ELR (cell line): ENCODE measurements at regions not wholly inside any gene's neighbourhood (a gene's known extent, or its start where the extent isn't known, plus 50 kb on each side); places are given as distances from the start of the nearest gene placed in this dataset.

Experiments
- DNase-seq: peaks from one replicate; pipeline ENCODE4 v3.0.0-alpha.2; 2015; ENCODE audit warnings: low read depth

DNA sequence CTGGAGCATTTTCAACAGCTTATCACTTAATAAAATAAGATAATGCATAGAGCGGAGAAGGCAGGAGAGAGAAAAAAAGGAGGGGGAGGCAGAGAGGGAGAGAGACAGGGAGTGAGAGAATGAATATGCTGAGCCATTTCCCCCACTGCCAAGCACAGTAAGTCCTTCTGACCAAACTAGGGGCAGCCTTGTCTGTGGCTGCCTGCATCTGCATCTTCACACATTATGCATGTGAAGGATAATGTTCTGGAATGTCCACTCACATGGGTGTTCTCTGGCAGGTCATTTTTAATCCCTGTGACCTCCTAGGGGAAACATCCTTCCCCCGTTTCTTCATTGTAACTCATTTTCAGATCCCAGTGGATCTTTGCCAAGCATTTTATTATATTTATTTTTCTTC is 269.3 kb downstream of the FOXA2 start:
- DNase-seq: no peak

DNA sequence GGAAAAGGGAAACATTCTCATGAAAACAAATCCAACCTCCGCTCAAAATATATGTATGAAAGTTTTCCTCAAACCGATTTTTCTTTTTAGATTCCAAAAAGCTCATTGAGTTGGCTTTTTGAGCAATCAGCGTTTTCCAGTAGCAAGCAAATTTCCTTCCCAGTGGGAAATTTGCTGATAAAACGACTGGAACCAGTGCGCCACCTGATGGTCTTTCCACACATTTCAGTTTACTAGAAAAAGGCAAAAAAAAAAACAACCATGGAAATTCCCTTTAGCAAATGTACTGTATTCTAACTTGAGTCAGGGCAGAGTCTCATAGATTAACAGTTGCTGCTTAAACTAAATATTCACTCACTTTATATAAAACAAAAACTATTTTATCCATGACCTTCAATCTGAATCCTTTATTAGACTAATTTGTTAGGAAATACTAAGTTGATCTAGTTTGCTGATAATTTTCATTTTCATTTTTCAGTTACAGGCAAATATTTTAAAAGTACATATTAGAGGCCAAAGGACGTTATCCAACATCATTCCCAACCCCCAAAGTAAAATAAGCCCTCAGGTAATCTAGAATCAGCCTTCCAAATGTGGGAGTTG is 271.5 kb downstream of the FOXA2 start:
- peak; percentile 23 for DNase-seq

DNA sequence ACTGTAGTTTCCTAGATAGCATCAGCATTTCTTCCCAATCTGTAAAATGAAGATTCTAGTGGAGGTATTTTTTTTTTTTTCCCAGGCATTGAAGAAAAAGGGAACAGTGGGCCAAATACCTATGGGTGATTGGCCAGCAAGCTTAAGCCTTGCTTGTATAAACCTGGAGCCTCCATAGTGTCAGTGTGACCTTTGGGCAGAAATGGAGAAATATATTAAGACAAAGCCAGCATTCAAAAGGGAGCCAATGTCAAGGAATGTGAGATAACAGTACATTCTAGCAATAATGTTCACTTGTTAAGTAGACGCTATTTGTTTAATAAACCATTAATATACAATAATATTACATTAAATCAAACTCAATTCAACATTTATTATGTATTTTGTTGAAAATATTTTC is 275.4 kb downstream of the FOXA2 start:
- DNase-seq: no peak

DNA sequence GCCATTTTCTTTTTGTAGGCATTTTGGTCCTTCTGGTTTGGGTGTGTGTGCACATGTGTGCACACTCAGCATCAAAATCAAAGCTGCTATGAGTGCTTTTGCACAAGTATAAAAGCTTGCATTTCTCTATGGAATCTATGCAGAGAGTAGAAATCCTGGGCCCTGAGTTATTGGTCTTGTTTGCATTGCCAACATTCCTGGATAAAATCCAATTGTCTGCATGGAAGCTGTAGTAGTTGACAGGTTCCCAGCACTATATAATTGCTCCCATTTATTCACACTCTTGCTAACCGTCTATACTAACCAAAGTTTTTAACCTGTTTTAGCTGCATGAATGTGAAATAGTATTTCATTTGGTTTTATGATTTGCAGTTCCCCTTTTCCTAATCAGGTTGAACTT is 277.0 kb downstream of the FOXA2 start:
- DNase-seq: no peak

DNA sequence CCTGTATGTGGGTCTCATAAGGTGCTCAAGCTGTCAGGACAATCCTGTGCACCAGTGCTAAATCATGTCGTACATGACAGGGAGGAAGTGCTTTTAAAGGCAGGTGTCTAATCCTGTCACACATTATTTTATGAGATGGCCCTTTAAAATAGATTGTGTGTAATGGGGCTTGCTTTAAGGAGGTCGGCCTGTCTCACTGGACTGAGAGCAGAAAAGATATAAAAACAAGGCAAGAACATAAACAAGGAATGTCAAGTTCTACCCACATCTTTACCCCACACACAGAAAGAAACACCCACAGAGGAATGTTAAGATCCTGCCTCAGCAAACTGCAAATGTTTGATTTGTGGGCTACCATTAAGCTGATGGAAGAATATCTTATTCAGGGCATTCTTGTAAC is 279.0 kb downstream of the FOXA2 start:
- DNase-seq: no peak

DNA sequence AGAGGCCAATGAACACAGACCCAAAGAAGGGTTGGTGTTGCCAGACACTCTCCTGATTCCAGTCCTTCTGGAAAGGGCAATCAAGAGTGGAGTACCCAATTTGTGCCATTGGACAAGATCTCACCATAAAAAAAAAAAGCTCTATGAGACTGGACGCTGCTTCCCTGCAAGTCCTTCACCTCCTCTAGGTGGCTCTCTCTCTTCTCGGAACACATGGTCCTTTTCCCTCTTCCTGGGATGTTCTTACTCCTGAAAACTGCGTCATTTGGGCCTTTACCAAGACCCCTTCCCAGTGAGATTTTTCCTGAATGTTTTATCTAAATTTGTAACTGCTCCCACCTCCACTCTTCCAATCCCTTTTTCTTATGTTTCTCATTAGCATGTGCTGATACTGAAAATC is 280.8 kb downstream of the FOXA2 start:
- DNase-seq: peak; percentile 0

DNA sequence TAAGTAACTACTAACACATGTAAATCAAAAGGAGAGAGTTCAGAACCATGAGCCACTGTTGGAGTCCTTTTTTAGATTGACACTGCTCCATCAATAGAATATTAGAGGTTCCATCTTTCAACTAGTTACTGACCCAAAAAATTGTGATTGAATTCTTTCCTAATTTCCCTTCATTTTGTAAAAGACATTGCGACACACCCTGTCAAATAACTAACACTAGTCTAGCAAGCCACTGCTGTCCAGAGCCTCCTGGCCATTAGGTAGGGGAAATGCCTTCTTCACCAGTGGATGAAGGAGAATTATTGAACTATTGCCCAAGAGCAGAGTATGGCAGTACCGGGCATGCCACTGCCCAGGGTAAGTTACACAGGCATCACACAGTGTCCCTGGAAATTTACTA is 282.3 kb downstream of the FOXA2 start:
- no peak for DNase-seq

DNA sequence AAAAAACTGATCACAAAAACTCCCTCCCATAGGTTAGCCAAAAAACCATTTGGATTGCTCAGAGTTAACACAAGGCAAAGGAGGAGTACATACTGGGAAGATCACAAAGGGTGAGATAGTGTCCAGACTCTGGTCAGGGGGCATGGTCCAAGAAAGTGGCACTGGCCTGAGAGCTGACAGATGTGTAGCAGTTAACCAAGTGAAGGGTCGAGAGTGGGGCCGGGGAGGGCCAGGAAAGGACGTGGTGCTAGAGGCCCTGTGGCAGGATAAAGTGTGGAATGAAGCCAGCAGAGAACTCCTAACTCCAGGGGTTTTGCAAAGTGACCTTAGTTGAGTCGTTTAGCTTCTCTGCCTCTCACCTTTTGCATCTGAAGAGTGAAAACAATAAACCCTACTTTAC is 290.5 kb downstream of the FOXA2 start:
- no peak for DNase-seq

DNA sequence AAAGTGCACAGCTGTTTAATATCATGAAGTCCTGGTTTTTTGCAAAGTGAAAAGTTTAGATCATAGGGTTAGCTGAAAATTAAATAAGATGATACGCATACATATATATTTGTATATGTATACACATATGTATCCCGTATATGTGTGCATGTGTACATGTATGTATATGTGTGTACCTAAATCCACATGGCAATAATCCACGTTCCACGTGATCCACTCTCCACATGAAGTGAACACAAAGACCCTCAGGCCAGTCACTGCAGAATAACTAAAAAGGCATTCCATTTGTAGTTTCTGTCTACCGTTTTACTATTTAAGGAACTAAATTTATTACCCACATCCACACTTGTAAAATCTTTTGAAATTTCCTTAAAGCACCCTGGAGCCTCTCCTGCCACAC is 294.9 kb downstream of the FOXA2 start:
- DNase-seq: no peak

DNA sequence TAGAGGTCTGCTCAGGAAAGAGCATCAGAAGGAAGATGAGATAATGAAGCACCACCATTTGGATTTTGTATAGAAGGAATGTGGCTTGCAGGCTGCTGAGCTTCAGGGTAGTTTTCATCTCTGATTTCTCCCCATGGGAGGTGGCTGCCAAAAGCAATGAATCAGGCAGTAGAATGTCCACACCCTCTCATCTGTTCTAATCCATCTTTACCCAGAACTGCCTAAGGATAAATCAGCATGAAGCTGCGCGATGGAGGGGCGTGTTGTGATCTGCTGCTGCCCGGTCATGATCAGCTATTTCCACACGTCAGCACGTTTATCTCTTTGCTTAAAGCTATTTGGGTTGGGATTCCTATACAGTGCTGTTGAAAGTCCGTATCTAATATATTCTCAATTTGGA is 295.4 kb downstream of the FOXA2 start:
- no peak for DNase-seq

DNA sequence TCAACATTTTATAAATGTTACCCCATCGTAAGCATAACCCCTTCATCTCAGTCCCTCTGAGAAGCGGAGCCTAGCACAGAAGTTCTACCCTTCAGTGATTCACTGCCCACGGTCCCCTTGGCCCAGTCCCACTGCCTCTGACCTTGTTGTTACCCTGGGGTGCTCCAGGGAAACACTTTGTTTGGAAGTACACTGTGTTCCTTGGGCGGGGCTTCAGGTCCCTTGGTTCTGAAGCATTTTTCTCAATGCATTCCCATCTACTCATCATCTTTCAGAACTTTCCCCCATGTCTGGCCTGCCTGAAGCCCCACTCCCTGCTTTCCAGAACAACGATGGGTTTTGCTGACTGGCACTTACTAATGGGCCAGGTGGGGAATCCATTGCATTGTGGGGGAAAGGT is 296.2 kb downstream of the FOXA2 start:
- DNase-seq: no peak

DNA sequence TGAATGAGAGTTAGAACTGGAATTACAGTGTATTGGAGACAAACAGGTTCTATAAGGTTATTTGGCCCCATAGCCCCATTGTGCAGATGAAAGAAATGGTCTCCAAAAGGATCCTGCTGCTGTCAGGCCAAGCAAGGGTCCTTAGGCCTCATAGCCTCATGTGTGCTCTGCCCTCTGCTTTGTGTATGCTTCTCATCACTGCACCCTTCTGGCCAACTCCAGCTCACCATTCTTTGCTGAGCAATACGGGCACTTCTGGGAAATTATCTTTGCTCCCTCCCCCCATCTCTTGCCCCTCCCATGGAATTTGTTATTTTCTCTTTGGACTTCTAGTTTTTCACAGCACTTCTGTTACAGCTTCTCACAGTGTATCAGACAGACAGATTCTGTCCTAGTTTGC is 298.8 kb downstream of the FOXA2 start:
- no peak for DNase-seq

DNA sequence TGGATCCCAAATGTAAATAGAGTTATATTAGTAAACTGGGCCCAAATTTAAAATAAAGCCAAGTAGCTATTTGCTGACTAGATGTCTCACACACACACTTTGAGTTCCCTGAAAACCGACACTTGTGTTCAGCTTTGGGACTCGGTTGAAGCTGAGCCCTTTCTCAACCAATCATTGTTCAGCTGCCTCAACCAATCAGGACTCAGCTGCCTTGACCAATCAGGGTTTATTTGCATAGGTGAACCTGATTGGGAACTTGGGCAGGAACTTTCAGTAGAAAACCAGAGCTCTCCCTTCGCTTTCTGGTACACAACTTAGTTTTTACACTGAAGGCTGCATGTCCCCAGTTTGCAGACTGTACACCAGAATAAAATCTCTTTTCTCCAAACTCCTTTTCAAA is 301.7 kb downstream of the FOXA2 start:
- no peak for DNase-seq

DNA sequence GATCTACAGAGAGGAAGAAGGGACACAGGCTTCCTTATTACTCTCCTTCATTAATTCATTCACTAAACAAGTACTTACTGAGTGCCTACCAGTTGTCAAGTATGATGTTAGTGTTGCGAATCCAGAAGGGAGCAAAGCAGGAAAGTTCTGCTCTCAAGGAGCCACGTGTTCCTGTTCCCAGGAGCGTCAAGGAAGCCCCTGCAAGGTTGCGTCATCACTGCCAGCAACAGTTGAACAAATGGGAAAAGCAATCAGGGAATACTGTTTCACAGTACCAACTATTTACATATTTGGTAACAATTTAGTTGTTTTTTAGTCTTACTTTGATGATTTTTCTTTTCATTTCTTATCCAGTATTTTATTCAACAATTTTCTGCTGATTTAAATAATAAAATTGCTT is 310.0 kb downstream of the FOXA2 start:
- no peak for DNase-seq

DNA sequence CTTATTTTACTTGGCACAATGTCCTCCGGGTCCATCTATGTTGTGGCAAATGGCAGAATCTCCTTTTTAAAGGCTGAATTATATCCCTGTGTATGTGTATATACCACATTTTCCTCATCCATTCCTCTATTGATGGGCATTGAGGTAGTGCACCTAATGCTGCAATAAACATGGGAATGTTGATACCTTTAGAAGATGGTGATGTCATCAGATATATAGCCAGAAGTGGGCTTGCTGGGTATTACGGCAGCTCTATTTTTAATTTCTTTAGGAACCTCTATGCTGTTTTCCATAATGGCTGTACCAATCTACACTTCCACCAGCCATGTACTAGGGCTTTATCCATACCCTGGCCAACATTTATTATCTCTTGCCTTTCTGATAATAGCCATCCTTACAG is 315.7 kb downstream of the FOXA2 start:
- DNase-seq: no peak

DNA sequence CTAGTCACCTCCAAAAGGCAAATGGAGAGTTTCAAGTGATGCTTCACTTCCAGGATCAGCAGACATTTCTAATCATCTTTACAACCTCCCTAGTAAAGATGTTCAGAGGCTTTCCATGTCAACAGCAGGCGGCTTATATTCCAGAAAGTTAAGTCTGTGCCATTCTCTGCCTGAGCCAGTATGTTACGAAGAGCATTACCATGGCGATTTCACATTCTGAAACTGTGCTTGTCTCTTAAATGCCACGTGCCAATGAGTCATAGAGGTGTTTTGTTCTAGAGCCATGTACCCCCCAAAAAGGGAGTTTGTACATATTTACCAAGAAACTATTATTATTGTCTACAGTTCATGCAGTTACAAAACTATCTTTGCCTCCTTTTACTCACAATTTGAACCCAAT is 319.5 kb downstream of the FOXA2 start:
- no peak for DNase-seq

DNA sequence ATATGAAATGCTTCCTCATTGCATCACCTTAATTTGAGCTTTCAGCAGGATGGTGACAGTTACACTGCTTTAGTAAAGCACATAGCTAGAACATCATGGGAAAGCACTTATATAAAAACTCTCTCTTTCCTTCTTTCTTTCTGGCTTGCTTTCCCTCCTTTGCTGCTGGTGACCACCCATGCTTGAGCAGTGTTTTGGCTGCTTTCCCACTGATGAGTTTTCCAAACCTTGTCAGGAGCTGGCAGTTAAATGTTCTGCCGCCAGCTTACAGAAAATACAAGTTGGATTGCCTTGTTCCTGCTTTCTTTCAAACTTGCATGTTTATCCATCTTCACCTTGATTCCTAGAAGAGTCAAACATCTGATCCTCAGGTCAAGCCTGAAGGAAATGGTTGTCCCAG is 323.9 kb downstream of the FOXA2 start:
- no peak for DNase-seq

DNA sequence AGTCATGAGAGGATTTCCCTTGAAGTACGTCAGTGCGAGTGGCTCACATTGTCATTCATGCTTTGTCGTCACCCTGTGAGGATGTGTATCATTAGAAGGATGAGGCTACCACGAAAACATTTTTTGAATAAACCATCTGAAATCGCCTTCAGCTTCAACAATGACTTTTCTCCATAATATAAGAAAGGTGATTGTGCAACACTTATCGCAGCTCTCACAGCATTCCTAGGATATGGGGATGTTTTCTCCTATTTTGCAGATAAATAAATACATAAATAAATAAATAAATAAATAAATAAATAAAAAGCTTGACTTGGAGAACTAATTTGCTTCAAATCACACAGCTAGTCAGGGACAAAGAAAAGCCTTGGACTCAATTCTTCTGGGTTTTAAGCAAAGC is 326.5 kb downstream of the FOXA2 start:
- DNase-seq: no peak

DNA sequence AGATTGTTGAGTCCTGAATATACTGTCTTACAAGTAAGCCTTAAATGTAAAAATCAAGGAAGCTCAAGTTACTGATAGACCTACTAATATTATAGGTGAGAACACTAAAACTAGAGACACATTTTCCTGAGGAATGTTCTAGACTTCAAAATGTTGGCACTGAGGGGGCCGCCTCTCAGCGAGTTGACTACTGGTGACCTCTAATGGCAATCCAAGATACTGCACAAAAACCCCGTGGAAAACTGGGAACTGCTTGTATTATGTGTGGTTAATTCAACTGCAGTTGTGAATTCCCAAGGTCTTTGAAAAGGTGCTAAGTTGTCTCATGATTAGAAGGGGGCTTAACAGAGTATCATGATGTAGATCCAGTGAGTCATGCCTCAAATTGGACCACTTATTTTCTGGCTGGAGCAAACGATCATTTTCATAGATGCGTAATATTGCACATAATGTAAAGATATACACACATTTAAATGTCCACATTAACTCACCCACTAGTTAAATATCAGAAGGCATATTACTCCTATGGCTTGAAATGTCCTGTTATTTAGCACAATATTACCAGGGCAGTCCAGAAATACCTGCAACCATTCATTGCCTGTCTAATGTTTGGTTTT is 336.2 kb downstream of the FOXA2 start:
- no peak for DNase-seq

DNA sequence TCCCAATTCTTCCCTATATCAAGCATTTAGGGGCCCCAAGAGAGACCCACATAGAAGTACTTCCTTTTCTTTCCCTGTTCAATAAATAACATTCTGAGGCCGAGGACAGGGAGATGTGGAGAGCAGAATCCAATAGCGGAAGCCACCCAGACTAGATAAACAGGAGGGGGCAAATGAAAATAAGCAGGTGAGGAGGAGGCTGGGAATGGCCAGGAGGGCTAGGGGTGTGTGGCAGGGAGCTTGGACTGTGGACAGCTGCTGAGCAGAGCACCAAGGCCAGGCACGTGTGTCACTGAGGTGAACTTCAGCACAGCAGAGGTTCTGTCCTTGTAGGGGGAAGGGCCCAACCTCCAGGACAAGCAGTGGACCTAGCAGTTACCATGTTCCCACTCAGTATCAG is 339.2 kb downstream of the FOXA2 start:
- no peak for DNase-seq

DNA sequence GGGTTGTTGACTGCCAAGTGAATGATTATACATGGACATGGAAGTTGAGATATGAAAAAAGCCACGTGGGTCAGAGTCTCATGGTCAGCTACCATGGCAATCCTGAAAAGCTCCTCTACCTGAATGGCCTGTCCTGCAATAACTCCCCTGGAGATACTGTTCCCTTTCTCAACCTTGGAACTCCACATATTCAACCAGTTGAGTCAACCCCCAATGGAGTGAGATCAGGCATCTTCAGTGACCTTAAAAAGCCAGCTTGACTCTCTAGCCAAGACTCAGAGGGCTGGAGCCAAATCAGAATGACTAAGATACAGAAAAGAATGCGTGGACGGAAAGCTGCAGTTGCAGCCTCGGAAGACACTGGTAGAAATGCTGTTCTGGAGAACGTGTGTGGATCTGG is 341.3 kb downstream of the FOXA2 start:
- no peak for DNase-seq

DNA sequence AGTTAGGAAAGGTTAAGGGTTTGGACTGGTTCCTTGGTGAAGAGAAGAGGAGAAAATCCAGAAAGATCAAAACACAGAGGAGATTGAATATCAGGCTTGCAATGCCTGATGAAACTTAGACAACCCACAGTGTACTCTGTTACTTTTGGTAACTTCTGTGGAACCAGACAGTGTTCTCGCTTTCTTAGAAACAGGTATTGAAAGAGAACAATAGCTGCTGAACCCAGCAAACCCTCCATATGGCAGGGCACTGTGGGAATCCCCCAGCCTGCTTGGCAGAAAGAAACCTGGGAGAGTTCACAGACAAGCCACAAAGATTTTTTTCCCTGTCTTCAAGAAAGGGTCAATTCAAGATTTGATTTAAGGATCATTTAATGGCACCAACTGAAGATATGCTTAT is 342.8 kb downstream of the FOXA2 start:
- no peak for DNase-seq

DNA sequence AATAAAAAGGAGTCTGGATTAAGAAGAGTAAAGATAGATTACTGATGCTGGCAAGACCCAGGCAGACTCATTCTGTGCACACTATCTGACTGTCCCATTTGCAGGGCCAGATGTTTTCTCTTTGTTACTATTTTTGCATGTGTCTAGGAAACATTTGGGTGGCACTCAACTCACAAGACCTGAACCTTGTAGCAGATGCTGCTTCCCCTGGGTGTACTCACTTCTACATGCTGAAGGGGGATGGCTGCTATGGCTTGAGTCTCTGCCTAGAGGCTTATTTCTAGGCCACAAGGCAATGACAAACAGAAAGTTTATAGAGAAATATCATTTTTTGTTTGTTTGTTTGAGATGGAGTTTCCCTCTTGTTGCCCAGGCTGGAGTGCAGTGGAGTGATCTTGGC is 351.4 kb downstream of the FOXA2 start:
- DNase-seq: no peak

DNA sequence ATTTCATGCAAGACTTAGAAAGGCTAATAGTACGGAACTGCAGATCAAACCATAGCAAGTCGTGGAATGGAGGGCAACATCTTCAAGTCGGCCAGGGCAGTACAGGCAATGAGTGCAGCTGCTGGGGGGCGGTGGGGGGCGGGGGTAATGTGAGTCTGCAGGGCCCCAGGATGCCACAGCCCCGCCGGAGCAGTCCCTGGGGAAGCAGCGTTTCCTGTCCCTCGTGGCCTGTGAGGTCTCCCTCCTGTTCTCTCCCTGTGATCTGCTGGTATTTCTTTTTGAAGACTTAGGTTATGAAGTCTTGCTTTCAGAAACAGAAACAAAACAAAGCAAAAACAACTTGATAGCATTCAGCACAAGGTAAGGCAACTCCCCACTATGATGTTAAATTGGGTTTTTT is 351.9 kb downstream of the FOXA2 start:
- no peak for DNase-seq
